Loucy (cell line): ENCODE measurements at regions not wholly inside any gene's neighbourhood (a gene's known extent, or its start where the extent isn't known, plus 50 kb on each side); places are given as distances from the start of the nearest gene placed in this dataset.
"Not testable (repeated sequence)": the region's sequence is repeated elsewhere in the genome, so short reads cannot be mapped to it uniquely, and the experiment has no call there.

ENCODE experiments used
- H2AFZ ChIP-seq: fragments of 200-600 bp; sonication (generic); 2 replicates; pipeline ENCODE4 v1.6.0; 2016; ENCODE audit warnings: antibody characterized with exemption, mild to moderate bottlenecking, low read length, moderate library complexity
- H3F3A ChIP-seq: fragments of 200-600 bp; 2 replicates; pipeline ENCODE4 v1.6.0; 2016; ENCODE audit warnings: antibody characterized with exemption, low read depth, mild to moderate bottlenecking
- H3K27me3 ChIP-seq: fragments of 200-600 bp; sonication (generic); 2 replicates; pipeline ENCODE4 v1.6.1; 2014; ENCODE audit warnings: low read length, mild to moderate bottlenecking; ENCODE audit not compliant: insufficient read depth, poor library complexity, severe bottlenecking
- H3K36me3 ChIP-seq: fragments of 200-600 bp; sonication (generic); 2 replicates; pipeline ENCODE4 v1.6.1; 2016; ENCODE audit warnings: low read length; ENCODE audit not compliant: insufficient read depth
- H3K4me1 ChIP-seq: fragments of 200-600 bp; sonication (generic); 2 replicates; pipeline ENCODE4 v1.5.1; 2014; ENCODE audit warnings: low read length, mild to moderate bottlenecking; ENCODE audit not compliant: insufficient read depth, poor library complexity, severe bottlenecking
- H3K4me2 ChIP-seq: fragments of 200-600 bp; sonication (generic); 2 replicates; pipeline ENCODE4 v1.6.0; 2014; ENCODE audit warnings: antibody characterized with exemption, low read length, low read depth, mild to moderate bottlenecking; ENCODE audit not compliant: poor library complexity, severe bottlenecking
- H3K4me3 ChIP-seq: fragments of 200-600 bp; sonication (generic); 2 replicates; pipeline ENCODE4 v1.5.1; 2014; ENCODE audit warnings: low read length, mild to moderate bottlenecking, mixed read lengths; ENCODE audit not compliant: poor library complexity, severe bottlenecking
- H3K79me2 ChIP-seq: fragments of 200-600 bp; sonication (generic); 2 replicates; pipeline ENCODE4 v1.6.1; 2014; ENCODE audit warnings: low read length; ENCODE audit not compliant: insufficient read depth
- H3K9ac ChIP-seq: fragments of 200-600 bp; sonication (generic); 2 replicates; pipeline ENCODE4 v1.6.0; 2014; ENCODE audit warnings: mild to moderate bottlenecking, low read depth, low read length, moderate library complexity; ENCODE audit not compliant: poor library complexity, severe bottlenecking
- H3K9me2 ChIP-seq: fragments of 200-600 bp; sonication (generic); replicated peaks from 2 replicates; pipeline ENCODE4 v1.6.1; 2016; ENCODE audit warnings: low read depth, low read length, mixed read lengths
- H3K9me3 ChIP-seq: fragments of 200-600 bp; sonication (generic); 2 replicates; pipeline ENCODE4 v1.6.1; 2014; ENCODE audit warnings: mild to moderate bottlenecking, antibody characterized with exemption, low read length, low read depth; ENCODE audit not compliant: insufficient read depth
- H4K20me1 ChIP-seq: fragments of 200-600 bp; sonication (generic); 2 replicates; pipeline ENCODE4 v1.6.0; 2014; ENCODE audit warnings: antibody characterized with exemption, low read length, mild to moderate bottlenecking; ENCODE audit not compliant: insufficient read depth, poor library complexity, severe bottlenecking
- EZH2phosphoT487 ChIP-seq: fragments of 200-600 bp; IDR thresholded peaks from 2 replicates; pipeline ENCODE4 v1.6.1; 2018; ENCODE audit warnings: antibody characterized with exemption, mild to moderate bottlenecking, moderate library complexity, borderline replicate concordance
- TF ChIP-seq, protein P1 (sequence below): fragments of 200-600 bp; sonication (generic); conservative IDR thresholded peaks from 2 replicates; pipeline ENCODE4 v1.5.1; 2014; ENCODE audit warnings: mild to moderate bottlenecking, antibody characterized with exemption, low read length

DNA sequence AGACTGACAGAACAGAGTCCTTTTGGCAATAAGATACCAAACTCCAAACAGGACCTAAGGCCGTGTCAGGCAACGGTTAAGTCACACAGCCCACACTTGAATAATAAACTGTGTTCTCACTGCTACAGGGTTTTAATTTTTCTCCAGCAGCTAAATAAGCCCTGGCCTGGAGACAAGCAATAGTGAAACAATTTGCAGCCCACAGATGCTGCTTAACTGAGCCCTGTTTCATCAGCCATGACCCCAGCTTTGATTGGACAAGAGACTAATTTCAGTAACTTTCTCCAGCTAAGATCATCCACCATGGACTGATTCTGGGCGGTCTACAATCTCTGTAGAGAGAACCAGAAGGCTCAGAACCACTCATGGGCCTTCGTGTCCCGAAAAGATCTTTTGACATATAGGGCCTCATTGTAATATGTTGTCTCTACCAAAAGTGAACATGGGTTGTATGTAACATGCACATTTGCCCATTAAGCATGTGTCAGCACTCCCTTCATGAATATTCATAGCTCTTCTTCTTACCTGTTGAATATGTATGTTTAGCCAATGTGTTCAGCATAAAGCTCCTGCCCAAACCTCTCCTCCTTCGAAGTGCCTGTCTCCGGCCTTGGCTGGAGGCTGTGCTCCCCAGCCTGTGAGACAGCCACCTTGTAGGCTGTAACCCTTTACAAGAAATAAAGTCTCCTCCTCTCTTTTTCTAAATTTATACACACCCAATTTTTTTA lies 223.1 kb upstream of the AKR1E2 start:
- no peak for TF ChIP-seq EZH2phosphoT487
- TF ChIP-seq, protein P1, sequence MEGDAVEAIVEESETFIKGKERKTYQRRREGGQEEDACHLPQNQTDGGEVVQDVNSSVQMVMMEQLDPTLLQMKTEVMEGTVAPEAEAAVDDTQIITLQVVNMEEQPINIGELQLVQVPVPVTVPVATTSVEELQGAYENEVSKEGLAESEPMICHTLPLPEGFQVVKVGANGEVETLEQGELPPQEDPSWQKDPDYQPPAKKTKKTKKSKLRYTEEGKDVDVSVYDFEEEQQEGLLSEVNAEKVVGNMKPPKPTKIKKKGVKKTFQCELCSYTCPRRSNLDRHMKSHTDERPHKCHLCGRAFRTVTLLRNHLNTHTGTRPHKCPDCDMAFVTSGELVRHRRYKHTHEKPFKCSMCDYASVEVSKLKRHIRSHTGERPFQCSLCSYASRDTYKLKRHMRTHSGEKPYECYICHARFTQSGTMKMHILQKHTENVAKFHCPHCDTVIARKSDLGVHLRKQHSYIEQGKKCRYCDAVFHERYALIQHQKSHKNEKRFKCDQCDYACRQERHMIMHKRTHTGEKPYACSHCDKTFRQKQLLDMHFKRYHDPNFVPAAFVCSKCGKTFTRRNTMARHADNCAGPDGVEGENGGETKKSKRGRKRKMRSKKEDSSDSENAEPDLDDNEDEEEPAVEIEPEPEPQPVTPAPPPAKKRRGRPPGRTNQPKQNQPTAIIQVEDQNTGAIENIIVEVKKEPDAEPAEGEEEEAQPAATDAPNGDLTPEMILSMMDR: no peak
- Histone ChIP-seq H3K4me2 (no peak overlapping the region), H2AFZ (no peak overlapping the region)

GRCh38 chr10:4599471-4599870 lies 226.5 kb upstream of the AKR1E2 start:
- Histone ChIP-seq H3K79me2 (no peaks in the 10 kb centered on the region), H3K4me1 (no peaks in the 10 kb centered on the region), H4K20me1 (no peaks in the 10 kb centered on the region)

More for the DNA sequence above, 223.1 kb upstream of the AKR1E2 start:
- no peaks in the 10 kb centered on the region for H3K9me2 ChIP-seq
- no peaks in the 10 kb centered on the region for H3K79me2 ChIP-seq
- H3K4me1 ChIP-seq: no peaks in the 10 kb centered on the region
- no peaks in the 10 kb centered on the region for H3K36me3 ChIP-seq
- H3K4me3 ChIP-seq: no peak overlapping the region
- H3K9me3 ChIP-seq: no peaks in the 10 kb centered on the region
- no peak overlapping the region for H3K9ac ChIP-seq
- H3F3A ChIP-seq: no peaks in the 10 kb centered on the region
- no peaks in the 10 kb centered on the region for H3K27me3 ChIP-seq
- no peaks in the 10 kb centered on the region for H4K20me1 ChIP-seq

DNA sequence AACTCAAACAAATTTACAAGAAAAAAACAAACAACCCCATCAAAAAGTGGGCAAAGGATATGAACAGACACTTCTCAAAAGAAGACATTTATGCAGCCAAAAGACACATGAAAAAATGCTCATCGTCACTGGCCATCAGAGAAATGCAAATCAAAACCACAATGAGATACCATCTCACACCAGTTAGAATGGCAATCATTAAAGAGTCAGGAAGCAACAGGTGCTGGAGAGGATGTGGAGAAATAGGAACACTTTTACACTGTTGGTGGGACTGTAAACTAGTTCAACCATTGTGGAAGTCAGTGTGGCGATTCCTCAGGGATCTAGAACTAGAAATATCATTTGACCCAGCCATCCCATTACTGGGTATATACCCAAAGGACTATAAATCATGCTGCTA lies 228.1 kb upstream of the AKR1E2 start:
- H3K79me2 ChIP-seq, H2AFZ ChIP-seq, H3F3A ChIP-seq, H3K9me2 ChIP-seq, H3K36me3 ChIP-seq, H3K9ac ChIP-seq, H4K20me1 ChIP-seq, H3K4me1 ChIP-seq, H3K4me3 ChIP-seq, H3K4me2 ChIP-seq, H3K9me3 ChIP-seq, H3K27me3 ChIP-seq: not testable (repeated sequence)

More at GRCh38 chr10:4599471-4599870, 226.5 kb upstream of the AKR1E2 start:
- Histone ChIP-seq H3K4me2 (no peak overlapping the region), H2AFZ (no peak overlapping the region), H3K9me3 (no peaks in the 10 kb centered on the region), H3F3A (no peaks in the 10 kb centered on the region), H3K9ac (no peak overlapping the region), H3K4me3 (no peak overlapping the region), H3K27me3 (no peaks in the 10 kb centered on the region), H3K9me2 (no peaks in the 10 kb centered on the region), H3K36me3 (no peaks in the 10 kb centered on the region)
- no peak for TF ChIP-seq EZH2phosphoT487
- TF ChIP-seq, protein P1: no peak

GRCh38 chr10:4596951-4597350 lies 229.1 kb upstream of the AKR1E2 start:
- Histone ChIP-seq H3K9me3 (no peaks in the 10 kb centered on the region), H3K79me2 (no peaks in the 10 kb centered on the region), H3K36me3 (no peaks in the 10 kb centered on the region), H3K4me2 (no peak overlapping the region), H3F3A (no peaks in the 10 kb centered on the region), H3K27me3 (no peaks in the 10 kb centered on the region), H3K9ac (no peak overlapping the region), H3K9me2 (no peaks in the 10 kb centered on the region), H3K4me3 (no peak overlapping the region), H4K20me1 (no peaks in the 10 kb centered on the region), H2AFZ (no peak overlapping the region), H3K4me1 (no peaks in the 10 kb centered on the region)
- no peak for TF ChIP-seq EZH2phosphoT487
- TF ChIP-seq, protein P1: no peak
